ENCODE measurements at regions not wholly inside any gene's neighbourhood (a gene's known extent, or its start where the extent isn't known, plus 50 kb on each side); places are given as distances from the start of the nearest gene placed in this dataset.

GRCh38 chrX:15946783-15947580 lies 92.4 kb upstream of the AP1S2 start:
- TF ChIP-seq, protein P1, sequence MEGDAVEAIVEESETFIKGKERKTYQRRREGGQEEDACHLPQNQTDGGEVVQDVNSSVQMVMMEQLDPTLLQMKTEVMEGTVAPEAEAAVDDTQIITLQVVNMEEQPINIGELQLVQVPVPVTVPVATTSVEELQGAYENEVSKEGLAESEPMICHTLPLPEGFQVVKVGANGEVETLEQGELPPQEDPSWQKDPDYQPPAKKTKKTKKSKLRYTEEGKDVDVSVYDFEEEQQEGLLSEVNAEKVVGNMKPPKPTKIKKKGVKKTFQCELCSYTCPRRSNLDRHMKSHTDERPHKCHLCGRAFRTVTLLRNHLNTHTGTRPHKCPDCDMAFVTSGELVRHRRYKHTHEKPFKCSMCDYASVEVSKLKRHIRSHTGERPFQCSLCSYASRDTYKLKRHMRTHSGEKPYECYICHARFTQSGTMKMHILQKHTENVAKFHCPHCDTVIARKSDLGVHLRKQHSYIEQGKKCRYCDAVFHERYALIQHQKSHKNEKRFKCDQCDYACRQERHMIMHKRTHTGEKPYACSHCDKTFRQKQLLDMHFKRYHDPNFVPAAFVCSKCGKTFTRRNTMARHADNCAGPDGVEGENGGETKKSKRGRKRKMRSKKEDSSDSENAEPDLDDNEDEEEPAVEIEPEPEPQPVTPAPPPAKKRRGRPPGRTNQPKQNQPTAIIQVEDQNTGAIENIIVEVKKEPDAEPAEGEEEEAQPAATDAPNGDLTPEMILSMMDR (conservative IDR thresholded peaks at IDR 0.05; ENCODE audit: low read depth, low read length): no peak
- no peaks in the 10 kb centered on the region for H3K36me3 ChIP-seq (ENCODE audit: insufficient read depth)
- no peaks in the 10 kb centered on the region for H4K20me1 ChIP-seq (ENCODE audit: insufficient read depth)
- H3K27ac ChIP-seq: no peak overlapping the region
- no peaks in the 10 kb centered on the region for H3K27me3 ChIP-seq (ENCODE audit: insufficient read depth, low read depth)
- H3K4me3 ChIP-seq (IDR thresholded peaks at IDR 0.05; ENCODE audit: insufficient read depth, low read depth, low read length): no peak overlapping the region
- H3K4me1 ChIP-seq (ENCODE audit: low read depth, poor library complexity, severe bottlenecking): no peaks in the 10 kb centered on the region
- H3K79me2 ChIP-seq (ENCODE audit: insufficient read depth, low read depth): no peaks in the 10 kb centered on the region
- no peak overlapping the region for H3K9ac ChIP-seq
- no peak overlapping the region for H2AFZ ChIP-seq (ENCODE audit: low read depth)
- no peak overlapping the region for H3K4me2 ChIP-seq

DNA sequence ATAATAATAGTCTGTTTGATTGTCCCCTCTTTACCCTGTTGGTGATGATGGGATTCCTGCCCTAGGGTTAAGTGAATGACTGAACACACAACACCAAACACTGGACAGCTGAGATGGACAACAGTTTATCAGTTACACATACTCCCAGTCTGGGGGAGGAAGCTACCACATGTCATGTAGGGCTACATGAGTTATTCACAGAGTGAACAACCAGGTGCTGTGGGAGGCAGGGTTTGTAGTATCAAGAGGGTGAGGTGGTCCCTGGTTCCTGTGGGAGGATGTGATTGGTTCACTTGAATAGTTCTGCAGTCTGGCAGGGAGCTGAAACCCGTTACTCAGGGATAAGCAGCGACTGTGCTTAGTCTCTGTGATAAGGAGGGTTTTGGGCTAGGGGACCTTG lies 88.8 kb upstream of the AP1S2 start:
- Histone ChIP-seq H3K4me2 (no peak overlapping the region), H3K9ac (no peak overlapping the region), H3K36me3 (ENCODE audit: insufficient read depth) (no peaks in the 10 kb centered on the region), H3K79me2 (ENCODE audit: insufficient read depth, low read depth) (no peaks in the 10 kb centered on the region), H4K20me1 (ENCODE audit: insufficient read depth) (no peaks in the 10 kb centered on the region), H2AFZ (ENCODE audit: low read depth) (no peak overlapping the region), H3K4me3 (IDR thresholded peaks at IDR 0.05; ENCODE audit: insufficient read depth, low read depth, low read length) (no peak overlapping the region), H3K4me1 (ENCODE audit: low read depth, poor library complexity, severe bottlenecking) (no peaks in the 10 kb centered on the region), H3K27ac (no peak overlapping the region), H3K27me3 (ENCODE audit: insufficient read depth, low read depth) (no peaks in the 10 kb centered on the region)
- TF ChIP-seq, protein P1 (conservative IDR thresholded peaks at IDR 0.05; ENCODE audit: low read depth, low read length): no peak

DNA sequence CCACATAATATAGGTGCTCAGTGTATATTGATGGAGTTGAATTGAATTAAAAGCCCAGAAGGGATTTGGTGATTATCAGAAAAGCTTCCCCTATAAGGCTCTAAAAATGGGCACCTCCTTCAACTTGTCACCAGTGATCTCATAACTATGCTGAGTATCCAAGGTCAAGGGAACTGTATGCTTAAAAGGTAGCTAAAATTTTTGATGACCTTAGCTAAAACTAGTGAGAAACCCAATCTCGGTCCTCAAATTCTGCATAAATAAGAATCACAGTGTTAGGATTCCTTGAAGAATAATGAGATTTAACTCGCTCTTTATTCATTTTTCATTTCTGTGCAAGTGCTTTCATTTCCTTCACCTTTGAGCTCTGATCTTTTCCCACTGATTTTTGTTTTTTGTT lies 87.7 kb upstream of the AP1S2 start:
- no peaks in the 10 kb centered on the region for H3K36me3 ChIP-seq (ENCODE audit: insufficient read depth)
- no peak overlapping the region for H3K4me2 ChIP-seq
- H3K79me2 ChIP-seq (ENCODE audit: insufficient read depth, low read depth): no peaks in the 10 kb centered on the region
- no peak overlapping the region for H3K4me3 ChIP-seq (IDR thresholded peaks at IDR 0.05; ENCODE audit: insufficient read depth, low read depth, low read length)
- no peaks in the 10 kb centered on the region for H3K27me3 ChIP-seq (ENCODE audit: insufficient read depth, low read depth)
- H4K20me1 ChIP-seq (ENCODE audit: insufficient read depth): no peaks in the 10 kb centered on the region
- H2AFZ ChIP-seq (ENCODE audit: low read depth): no peak overlapping the region
- H3K4me1 ChIP-seq (ENCODE audit: low read depth, poor library complexity, severe bottlenecking): no peaks in the 10 kb centered on the region
- H3K27ac ChIP-seq: no peak overlapping the region
- no peak overlapping the region for H3K9ac ChIP-seq
- TF ChIP-seq, protein P1 (conservative IDR thresholded peaks at IDR 0.05; ENCODE audit: low read depth, low read length): no peak

DNA sequence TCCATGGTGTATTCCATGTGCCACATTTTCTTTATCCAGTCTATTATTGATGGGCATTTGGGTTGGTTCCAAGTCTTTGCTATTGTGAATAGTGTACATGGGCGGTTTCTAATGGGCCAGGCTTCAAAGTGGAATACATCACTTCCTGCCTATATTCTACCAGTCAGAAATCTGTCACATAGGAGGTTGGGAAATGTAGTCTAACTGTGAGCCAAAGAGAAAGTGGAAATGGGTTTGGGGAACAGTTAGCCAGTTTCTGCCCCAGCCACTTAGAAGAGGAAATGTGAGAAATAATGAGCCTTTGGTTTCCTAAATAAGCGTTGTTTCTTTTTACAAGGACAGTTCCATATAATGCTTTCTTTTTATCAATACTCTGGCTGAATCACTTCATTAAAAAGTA lies 85.1 kb upstream of the AP1S2 start:
- Histone ChIP-seq H4K20me1 (ENCODE audit: insufficient read depth) (no peaks in the 10 kb centered on the region), H3K27me3 (ENCODE audit: insufficient read depth, low read depth) (no peaks in the 10 kb centered on the region), H3K4me1 (ENCODE audit: low read depth, poor library complexity, severe bottlenecking) (no peaks in the 10 kb centered on the region), H3K79me2 (ENCODE audit: insufficient read depth, low read depth) (no peaks in the 10 kb centered on the region), H3K27ac (no peak overlapping the region), H3K4me2 (no peak overlapping the region), H2AFZ (ENCODE audit: low read depth) (no peak overlapping the region), H3K36me3 (ENCODE audit: insufficient read depth) (no peaks in the 10 kb centered on the region), H3K4me3 (IDR thresholded peaks at IDR 0.05; ENCODE audit: insufficient read depth, low read depth, low read length) (no peak overlapping the region), H3K9ac (no peak overlapping the region)
- TF ChIP-seq, protein P1 (conservative IDR thresholded peaks at IDR 0.05; ENCODE audit: low read depth, low read length): no peak
